Stimulated activated naive CD8-positive, alpha-beta T cell treated with anti-CD3 and anti-CD28 coated beads, Interleukin-15, Interleukin-2, amounts not matched to agents 100 ng/mL and 50 ng/mL, for 24 hours (primary cell): ENCODE measurements at regions not wholly inside any gene's neighbourhood (a gene's known extent, or its start where the extent isn't known, plus 50 kb on each side); places are given as distances from the start of the nearest gene placed in this dataset.

Source experiments
- H3K27ac Mint-ChIP-seq: one replicate; pipeline ENCODE4 v1.8.0; 2021; ENCODE audit warnings: mild to moderate bottlenecking, mixed read lengths
- H3K27me3 Mint-ChIP-seq: one replicate; pipeline ENCODE4 v1.8.0; 2021; ENCODE audit warnings: mixed read lengths
- H3K36me3 Mint-ChIP-seq: one replicate; pipeline ENCODE4 v1.8.0; 2021; ENCODE audit warnings: low read depth, mixed read lengths
- H3K4me1 Mint-ChIP-seq: one replicate; pipeline ENCODE4 v1.8.0; 2021; ENCODE audit warnings: low read depth, mixed read lengths
- H3K4me3 Mint-ChIP-seq: one replicate; pipeline ENCODE4 v1.8.0; 2021; ENCODE audit warnings: mild to moderate bottlenecking, mixed read lengths
- H3K9me3 Mint-ChIP-seq: one replicate; pipeline ENCODE4 v1.8.0; 2021; ENCODE audit warnings: mixed read lengths

- Mint-ChIP-seq H3K4me3 (no peak overlapping the region), H3K27me3 (no peaks in the 10 kb centered on the region), H3K9me3 (no peaks in the 10 kb centered on the region), H3K4me1 (no peaks in the 10 kb centered on the region), H3K27ac (no peak overlapping the region), H3K36me3 (no peaks in the 10 kb centered on the region)
These were observed 160.9 kb downstream of the VAPA start for GRCh38 chr18:10074728-10075127.

- Mint-ChIP-seq H3K4me1 (no peaks in the 10 kb centered on the region), H3K36me3 (no peaks in the 10 kb centered on the region), H3K27ac (no peak overlapping the region), H3K4me3 (no peak overlapping the region), H3K27me3 (no peaks in the 10 kb centered on the region), H3K9me3 (no peaks in the 10 kb centered on the region)
These were observed 162.8 kb downstream of the VAPA start for GRCh38 chr18:10076502-10077030.

- Mint-ChIP-seq H3K27ac (no peak overlapping the region), H3K27me3 (no peaks in the 10 kb centered on the region), H3K4me3 (no peak overlapping the region), H3K4me1 (no peaks in the 10 kb centered on the region), H3K9me3 (peaks cover 10% of the 10 kb centered on the region), H3K36me3 (no peaks in the 10 kb centered on the region)
These were observed 164.2 kb downstream of the VAPA start for GRCh38 chr18:10077986-10078385.

- H3K36me3 Mint-ChIP-seq = no peaks in the 10 kb centered on the region
- no peaks in the 10 kb centered on the region for H3K27me3 Mint-ChIP-seq
- no peak overlapping the region for H3K4me3 Mint-ChIP-seq
- H3K27ac Mint-ChIP-seq = no peak overlapping the region
- H3K4me1 Mint-ChIP-seq = no peaks in the 10 kb centered on the region
- peaks cover 18% of the 10 kb centered on the region for H3K9me3 Mint-ChIP-seq
These were observed 166.6 kb downstream of the VAPA start for GRCh38 chr18:10080372-10080771.

- no peaks in the 10 kb centered on the region for H3K36me3 Mint-ChIP-seq
- no peak overlapping the region for H3K4me3 Mint-ChIP-seq
- no peak overlapping the region for H3K27ac Mint-ChIP-seq
- H3K4me1 Mint-ChIP-seq = no peaks in the 10 kb centered on the region
- H3K27me3 Mint-ChIP-seq = no peaks in the 10 kb centered on the region
- H3K9me3 Mint-ChIP-seq = peaks cover 18% of the 10 kb centered on the region
These were observed 167.7 kb downstream of the VAPA start for GRCh38 chr18:10081492-10081891.

- H3K9me3 Mint-ChIP-seq = peaks cover 18% of the 10 kb centered on the region
- no peak overlapping the region for H3K4me3 Mint-ChIP-seq
- no peaks in the 10 kb centered on the region for H3K36me3 Mint-ChIP-seq
- H3K27ac Mint-ChIP-seq = no peak overlapping the region
- H3K4me1 Mint-ChIP-seq = no peaks in the 10 kb centered on the region
- no peaks in the 10 kb centered on the region for H3K27me3 Mint-ChIP-seq
These were observed 171.6 kb downstream of the VAPA start for GRCh38 chr18:10085416-10085815.

- no peak overlapping the region for H3K4me3 Mint-ChIP-seq
- no peaks in the 10 kb centered on the region for H3K4me1 Mint-ChIP-seq
- no peaks in the 10 kb centered on the region for H3K27me3 Mint-ChIP-seq
- no peaks in the 10 kb centered on the region for H3K36me3 Mint-ChIP-seq
- H3K27ac Mint-ChIP-seq = no peak overlapping the region
- peaks cover 18% of the 10 kb centered on the region for H3K9me3 Mint-ChIP-seq
These were observed 172.1 kb downstream of the VAPA start for GRCh38 chr18:10085876-10086275.

- Mint-ChIP-seq H3K27ac (no peak overlapping the region), H3K27me3 (no peaks in the 10 kb centered on the region), H3K36me3 (no peaks in the 10 kb centered on the region), H3K4me3 (no peak overlapping the region), H3K4me1 (no peaks in the 10 kb centered on the region), H3K9me3 (peaks cover 18% of the 10 kb centered on the region)
These were observed 172.8 kb downstream of the VAPA start for GRCh38 chr18:10086458-10087210.

- Mint-ChIP-seq H3K27me3 (no peaks in the 10 kb centered on the region), H3K9me3 (peaks cover 7% of the 10 kb centered on the region), H3K27ac (no peak overlapping the region), H3K36me3 (no peaks in the 10 kb centered on the region), H3K4me3 (no peak overlapping the region), H3K4me1 (no peaks in the 10 kb centered on the region)
These were observed 174.9 kb downstream of the VAPA start for GRCh38 chr18:10088734-10089133.

GRCh38 chr18:10089881-10090280 lies 176.1 kb downstream of the VAPA start:
- H3K36me3 Mint-ChIP-seq = no peaks in the 10 kb centered on the region
- H3K4me1 Mint-ChIP-seq = no peaks in the 10 kb centered on the region
- H3K27me3 Mint-ChIP-seq = no peaks in the 10 kb centered on the region
- no peaks in the 10 kb centered on the region for H3K9me3 Mint-ChIP-seq
- no peak overlapping the region for H3K4me3 Mint-ChIP-seq
- no peak overlapping the region for H3K27ac Mint-ChIP-seq

GRCh38 chr18:10090668-10091067 lies 176.9 kb downstream of the VAPA start:
- Mint-ChIP-seq H3K27me3 (no peaks in the 10 kb centered on the region), H3K36me3 (no peaks in the 10 kb centered on the region), H3K27ac (no peak overlapping the region)

GRCh38 chr18:10093445-10093844 lies 179.6 kb downstream of the VAPA start:
- Mint-ChIP-seq H3K27ac (no peak overlapping the region), H3K36me3 (no peaks in the 10 kb centered on the region), H3K4me3 (no peak overlapping the region), H3K27me3 (no peaks in the 10 kb centered on the region), H3K9me3 (no peaks in the 10 kb centered on the region), H3K4me1 (no peaks in the 10 kb centered on the region)

More at GRCh38 chr18:10090668-10091067, 176.9 kb downstream of the VAPA start:
- H3K4me1 Mint-ChIP-seq = no peaks in the 10 kb centered on the region
- no peaks in the 10 kb centered on the region for H3K9me3 Mint-ChIP-seq
- no peak overlapping the region for H3K4me3 Mint-ChIP-seq

GRCh38 chr18:10094154-10094553 lies 180.3 kb downstream of the VAPA start:
- Mint-ChIP-seq H3K27ac (no peak overlapping the region), H3K4me3 (no peak overlapping the region), H3K36me3 (no peaks in the 10 kb centered on the region), H3K27me3 (no peaks in the 10 kb centered on the region), H3K4me1 (no peaks in the 10 kb centered on the region), H3K9me3 (no peaks in the 10 kb centered on the region)

GRCh38 chr18:10094655-10095054 lies 180.8 kb downstream of the VAPA start:
- no peaks in the 10 kb centered on the region for H3K9me3 Mint-ChIP-seq
- H3K27ac Mint-ChIP-seq = no peak overlapping the region
- H3K27me3 Mint-ChIP-seq = no peaks in the 10 kb centered on the region
- no peak overlapping the region for H3K4me3 Mint-ChIP-seq
- no peaks in the 10 kb centered on the region for H3K36me3 Mint-ChIP-seq
- H3K4me1 Mint-ChIP-seq = no peaks in the 10 kb centered on the region

- Mint-ChIP-seq H3K4me1 (no peaks in the 10 kb centered on the region), H3K4me3 (no peak overlapping the region), H3K36me3 (no peaks in the 10 kb centered on the region), H3K9me3 (no peaks in the 10 kb centered on the region), H3K27ac (no peak overlapping the region), H3K27me3 (no peaks in the 10 kb centered on the region)
These were observed 181.5 kb downstream of the VAPA start for GRCh38 chr18:10095356-10095755.
